Lower leg skin (tissue), 3 donors: ENCODE measurements at regions not wholly inside any gene's neighbourhood (a gene's known extent, or its start where the extent isn't known, plus 50 kb on each side); places are given as distances from the start of the nearest gene placed in this dataset.

Experiments used
- CTCF ChIP-seq, 3 donors: fragments of 450-650 bp; IDR thresholded peaks; one replicate each; pipeline ENCODE4 v1.5.1; 2016; ENCODE audit warnings: antibody characterized with exemption in 3 of 3, mild to moderate bottlenecking in 3 of 3, moderate library complexity in 2 of 3
- POLR2A ChIP-seq, 2 donors: fragments of 450-650 bp; IDR thresholded peaks; one replicate each; pipeline ENCODE4 v1.6.1; 2016 to 2017; ENCODE audit warnings: antibody characterized with exemption in 2 of 2, mild to moderate bottlenecking in 1 of 2, moderate library complexity in 1 of 2

- TF ChIP-seq CTCF (IDR thresholded peaks at IDR 0.05) (no peak), POLR2A (IDR thresholded peaks at IDR 0.05) (no peak)
These were observed 126.6 kb downstream of the VAPA start for GRCh38 chr18:10040287-10041011.
